ENCODE measurements at regions not wholly inside any gene's neighbourhood (a gene's known extent, or its start where the extent isn't known, plus 50 kb on each side); places are given as distances from the start of the nearest gene placed in this dataset.

GRCh38 chr1:87437663-87438295 is 109.1 kb downstream of the LMO4 start:
- TF ChIP-seq CTCF (IDR thresholded peaks at IDR 0.05) (no peak), POLR2A (IDR thresholded peaks at IDR 0.05) (no peak)

Measured in testis (tissue), 2 donors.